ENCODE measurements at regions not wholly inside any gene's neighbourhood (a gene's known extent, or its start where the extent isn't known, plus 50 kb on each side); places are given as distances from the start of the nearest gene placed in this dataset.

DNA sequence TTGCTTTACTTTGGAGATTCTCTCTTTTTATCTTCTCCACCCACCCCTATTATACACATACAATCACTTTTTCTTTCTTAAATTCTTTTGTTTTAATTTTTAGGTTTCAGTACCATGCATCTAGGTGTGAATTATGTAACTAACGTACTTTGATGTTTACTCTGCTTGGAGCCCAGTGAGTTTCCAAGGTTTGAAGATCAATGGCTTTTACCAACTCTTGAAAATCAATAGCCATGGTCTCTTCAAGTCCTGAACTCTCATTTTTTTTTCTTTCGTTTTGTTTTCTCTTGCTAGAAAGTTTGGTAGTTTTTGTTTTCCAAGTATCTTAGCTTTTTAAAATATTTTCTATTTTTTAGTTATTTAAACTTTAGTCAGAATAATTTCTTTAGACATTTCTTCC is 417.2 kb downstream of the ZBBX start:
- no peak overlapping the region for H3K27ac ChIP-seq (ENCODE audit: low read depth, low read length, poor library complexity, severe bottlenecking)
- no TSS peak for BruUV-seq (replicated peaks)
- DNase-seq (ENCODE audit: low spot score), result no peak
- no peak overlapping the region for H3K4me3 ChIP-seq (ENCODE audit: low read depth, low read length, poor library complexity, severe bottlenecking)
- no peaks in the 10 kb centered on the region for H3K36me3 ChIP-seq (ENCODE audit: insufficient read depth, low read length, poor library complexity, severe bottlenecking)
- TF ChIP-seq, protein P1, sequence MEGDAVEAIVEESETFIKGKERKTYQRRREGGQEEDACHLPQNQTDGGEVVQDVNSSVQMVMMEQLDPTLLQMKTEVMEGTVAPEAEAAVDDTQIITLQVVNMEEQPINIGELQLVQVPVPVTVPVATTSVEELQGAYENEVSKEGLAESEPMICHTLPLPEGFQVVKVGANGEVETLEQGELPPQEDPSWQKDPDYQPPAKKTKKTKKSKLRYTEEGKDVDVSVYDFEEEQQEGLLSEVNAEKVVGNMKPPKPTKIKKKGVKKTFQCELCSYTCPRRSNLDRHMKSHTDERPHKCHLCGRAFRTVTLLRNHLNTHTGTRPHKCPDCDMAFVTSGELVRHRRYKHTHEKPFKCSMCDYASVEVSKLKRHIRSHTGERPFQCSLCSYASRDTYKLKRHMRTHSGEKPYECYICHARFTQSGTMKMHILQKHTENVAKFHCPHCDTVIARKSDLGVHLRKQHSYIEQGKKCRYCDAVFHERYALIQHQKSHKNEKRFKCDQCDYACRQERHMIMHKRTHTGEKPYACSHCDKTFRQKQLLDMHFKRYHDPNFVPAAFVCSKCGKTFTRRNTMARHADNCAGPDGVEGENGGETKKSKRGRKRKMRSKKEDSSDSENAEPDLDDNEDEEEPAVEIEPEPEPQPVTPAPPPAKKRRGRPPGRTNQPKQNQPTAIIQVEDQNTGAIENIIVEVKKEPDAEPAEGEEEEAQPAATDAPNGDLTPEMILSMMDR (conservative IDR thresholded peaks at IDR 0.05; ENCODE audit: low read depth, low read length), result no peak
- TF ChIP-seq EZH2 (IDR thresholded peaks at IDR 0.05; ENCODE audit: borderline replicate concordance, low read depth, low read length, poor library complexity, severe bottlenecking), result no peak
- ChIA-PET CTCF (no interaction called here), POLR2A (ENCODE audit: low non-redundant PET) (no interaction called here)
- intact Hi-C loops (cut with micrococcal nuclease; ENCODE audit: unreplicated experiment), result no loop called here
- H3K4me1 ChIP-seq (ENCODE audit: insufficient read depth, low read length, poor library complexity, severe bottlenecking), result no peaks in the 10 kb centered on the region
- H3K9me3 ChIP-seq (ENCODE audit: low read depth, low read length, poor library complexity, severe bottlenecking), result no peaks in the 10 kb centered on the region
- no peaks in the 10 kb centered on the region for H3K27me3 ChIP-seq (replicated peaks; ENCODE audit: insufficient read depth, low read depth, low read length, poor library complexity)

DNA sequence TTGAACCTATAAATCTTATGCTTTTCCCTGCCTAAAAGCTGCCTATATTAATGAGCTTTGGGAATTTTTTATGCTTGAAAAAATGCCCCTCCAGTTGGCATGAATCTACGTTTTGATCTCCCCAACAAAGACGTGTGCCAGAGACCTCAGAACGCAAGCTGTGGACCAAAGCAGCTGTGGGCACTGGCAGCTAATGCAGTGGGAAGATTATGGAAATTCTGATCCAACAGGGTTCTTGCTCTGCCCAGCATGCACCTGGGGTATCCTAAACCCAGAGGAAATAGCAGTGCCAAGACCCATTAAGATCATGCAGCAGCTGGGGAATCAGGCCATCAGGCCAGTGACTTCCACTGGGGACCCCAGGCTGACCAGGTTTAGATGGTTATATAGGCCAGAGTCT is 423.0 kb downstream of the ZBBX start:
- no TSS peak for BruUV-seq (replicated peaks)
- H3K27ac ChIP-seq (ENCODE audit: low read depth, low read length, poor library complexity, severe bottlenecking), result no peak overlapping the region
- H3K9me3 ChIP-seq (ENCODE audit: low read depth, low read length, poor library complexity, severe bottlenecking), result peaks cover 9% of the 10 kb centered on the region
- H3K4me3 ChIP-seq (ENCODE audit: low read depth, low read length, poor library complexity, severe bottlenecking), result no peak overlapping the region
- no peak for DNase-seq (ENCODE audit: low spot score)
- TF ChIP-seq, protein P1 (conservative IDR thresholded peaks at IDR 0.05; ENCODE audit: low read depth, low read length), result no peak
- TF ChIP-seq EZH2 (IDR thresholded peaks at IDR 0.05; ENCODE audit: borderline replicate concordance, low read depth, low read length, poor library complexity, severe bottlenecking), result no peak
- intact Hi-C loops (cut with micrococcal nuclease; ENCODE audit: unreplicated experiment), result no loop called here
- H3K36me3 ChIP-seq (ENCODE audit: insufficient read depth, low read length, poor library complexity, severe bottlenecking), result no peaks in the 10 kb centered on the region
- ChIA-PET CTCF (no interaction called here), POLR2A (ENCODE audit: low non-redundant PET) (no interaction called here)
- H3K4me1 ChIP-seq (ENCODE audit: insufficient read depth, low read length, poor library complexity, severe bottlenecking), result no peaks in the 10 kb centered on the region
- H3K27me3 ChIP-seq (replicated peaks; ENCODE audit: insufficient read depth, low read depth, low read length, poor library complexity), result no peaks in the 10 kb centered on the region

DNA sequence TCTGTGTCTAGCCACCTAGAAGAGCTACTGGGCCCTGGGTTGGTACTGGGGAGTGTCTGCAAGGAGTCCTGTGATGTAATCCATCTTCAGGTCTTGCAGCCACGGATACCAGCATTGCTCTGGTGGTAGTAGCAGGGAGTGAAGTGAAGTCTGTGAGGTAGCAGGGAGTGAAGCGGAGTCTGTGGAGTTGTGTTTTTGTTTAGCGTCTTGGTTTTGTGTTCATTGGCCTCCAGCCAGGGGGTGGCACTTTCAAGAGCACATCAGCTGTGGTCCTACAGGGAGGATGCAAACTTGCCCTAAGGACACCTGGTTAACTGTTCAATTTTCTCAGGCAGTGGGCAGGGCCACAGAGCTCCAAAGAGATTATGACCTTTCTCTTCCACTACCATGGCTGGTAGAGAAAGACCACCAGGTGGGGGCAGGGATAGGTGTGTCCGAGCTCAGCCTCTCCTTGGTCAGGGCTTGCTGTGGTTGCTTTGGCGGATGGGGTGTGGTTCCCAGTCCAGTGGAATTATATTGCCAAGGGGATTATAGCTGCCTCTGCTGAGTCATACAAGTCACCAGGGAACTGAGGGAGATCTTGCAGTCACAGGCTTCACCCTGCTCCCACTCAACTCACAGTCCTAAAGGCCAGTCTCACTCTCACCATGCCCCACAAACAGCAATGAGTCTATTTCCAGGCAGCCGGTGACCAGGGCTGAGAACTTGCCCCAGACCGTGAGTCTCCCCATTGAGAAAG is 424.7 kb downstream of the ZBBX start:
- H3K27me3 ChIP-seq (replicated peaks; ENCODE audit: insufficient read depth, low read depth, low read length, poor library complexity), result no peaks in the 10 kb centered on the region
- no peak overlapping the region for H3K27ac ChIP-seq (ENCODE audit: low read depth, low read length, poor library complexity, severe bottlenecking)
- POLR2A ChIA-PET (ENCODE audit: low non-redundant PET), result no interaction called here
- intact Hi-C loops (cut with micrococcal nuclease; ENCODE audit: unreplicated experiment), result no loop called here
- no peaks in the 10 kb centered on the region for H3K36me3 ChIP-seq (ENCODE audit: insufficient read depth, low read length, poor library complexity, severe bottlenecking)
- no peaks in the 10 kb centered on the region for H3K4me1 ChIP-seq (ENCODE audit: insufficient read depth, low read length, poor library complexity, severe bottlenecking)
- H3K9me3 ChIP-seq (ENCODE audit: low read depth, low read length, poor library complexity, severe bottlenecking), result peaks cover 12% of the 10 kb centered on the region
- no TSS peak for BruUV-seq (replicated peaks)
- CTCF ChIA-PET, result no interaction called here
- no peak overlapping the region for H3K4me3 ChIP-seq (ENCODE audit: low read depth, low read length, poor library complexity, severe bottlenecking)
- no peak for TF ChIP-seq EZH2 (IDR thresholded peaks at IDR 0.05; ENCODE audit: borderline replicate concordance, low read depth, low read length, poor library complexity, severe bottlenecking)
- TF ChIP-seq, protein P1 (conservative IDR thresholded peaks at IDR 0.05; ENCODE audit: low read depth, low read length), result no peak
- no peak for DNase-seq (ENCODE audit: low spot score)

All from A673 (cell line).